ENCODE measurements at regions not wholly inside any gene's neighbourhood (a gene's known extent, or its start where the extent isn't known, plus 50 kb on each side); places are given as distances from the start of the nearest gene placed in this dataset.

GRCh38 chr22:49435596-49435995, 392.1 kb downstream of the BRD1 start:
- ChIA-PET CTCF (no interaction called here), POLR2A (no interaction called here)
- in situ Hi-C loops (cut with HindIII; ENCODE audit: low pct_unique_long_range_greater_than_20kb, low sequenced_read_pairs) (no loop called here), intact Hi-C loops (cut with micrococcal nuclease; ENCODE audit: unreplicated experiment) (no loop called here)
- TF ChIP-seq SIN3A (IDR thresholded peaks at IDR 0.05; ENCODE audit: borderline replicate concordance, insufficient read depth, low read depth, low read length) = no peak
- no peak for TF ChIP-seq TCF7L2 (IDR thresholded peaks at IDR 0.05; ENCODE audit: low read depth, low read length)
- no peak for TF ChIP-seq POLR2AphosphoS5 (IDR thresholded peaks at IDR 0.05; ENCODE audit: low read depth, low read length)
- no peak for TF ChIP-seq CTCF (IDR thresholded peaks at IDR 0.05)
- no peak for TF ChIP-seq REST (IDR thresholded peaks at IDR 0.05; ENCODE audit: insufficient read depth in 1 of 2, low read depth in 2 of 2, low read length in 1 of 2)
- no TSS peak for BruUV-seq (replicated peaks)
- Histone ChIP-seq H3K27me3 (ENCODE audit: control insufficient read depth, insufficient read depth, low read length) (peaks cover 4% of the 10 kb centered on the region; the same call in 1 of the 2 replicates), H3K36me3 (ENCODE audit: control insufficient read depth, insufficient read depth, low read length) (no peaks in the 10 kb centered on the region), H3K9me3 (ENCODE audit: control insufficient read depth, insufficient read depth, low read depth, low read length) (no peaks in the 10 kb centered on the region), H3K27ac (ENCODE audit: low read length) (no peak overlapping the region), H3K4me3 (ENCODE audit: low read depth in 2 of 2, low read length in 2 of 2) (no peak overlapping the region), H3K4me1 (ENCODE audit: control insufficient read depth, insufficient read depth, low read length) (no peaks in the 10 kb centered on the region)
- ATAC-seq (no peak), DNase-seq (ENCODE audit: low read depth, low spot score) (no peak)

- no peak overlapping the region for H3K27ac ChIP-seq (ENCODE audit: low read length)
- CTCF ChIA-PET = interaction anchor here (0.6 kb wide), 1 partner anchor 25 kb away, joined by 6 read pairs; no protein-coding TSS in a partner anchor
- POLR2A ChIA-PET = no interaction called here
- no TSS peak for BruUV-seq (replicated peaks)
- no peaks in the 10 kb centered on the region; the same call in 1 of the 2 replicates for H3K27me3 ChIP-seq (ENCODE audit: control insufficient read depth, insufficient read depth, low read length)
- no peak for DNase-seq (ENCODE audit: low read depth, low spot score)
- intact Hi-C loops (cut with micrococcal nuclease; ENCODE audit: unreplicated experiment) = no loop called here
- in situ Hi-C loops (cut with HindIII; ENCODE audit: low pct_unique_long_range_greater_than_20kb, low sequenced_read_pairs) = no loop called here
- no peaks in the 10 kb centered on the region for H3K9me3 ChIP-seq (ENCODE audit: control insufficient read depth, insufficient read depth, low read depth, low read length)
- H3K36me3 ChIP-seq (ENCODE audit: control insufficient read depth, insufficient read depth, low read length) = no peaks in the 10 kb centered on the region
- H3K4me3 ChIP-seq (ENCODE audit: low read depth in 2 of 2, low read length in 2 of 2) = no peak overlapping the region
- no peak for ATAC-seq
- H3K4me1 ChIP-seq (ENCODE audit: control insufficient read depth, insufficient read depth, low read length) = no peaks in the 10 kb centered on the region
- TF ChIP-seq SIN3A (IDR thresholded peaks at IDR 0.05; ENCODE audit: borderline replicate concordance, insufficient read depth, low read depth, low read length) = no peak
- no peak for TF ChIP-seq REST (IDR thresholded peaks at IDR 0.05; ENCODE audit: insufficient read depth in 1 of 2, low read depth in 2 of 2, low read length in 1 of 2)
- TF ChIP-seq TCF7L2 (IDR thresholded peaks at IDR 0.05; ENCODE audit: low read depth, low read length) = no peak
- no peak for TF ChIP-seq POLR2AphosphoS5 (IDR thresholded peaks at IDR 0.05; ENCODE audit: low read depth, low read length)
- no peak; the same call in 1 of the 2 replicates for TF ChIP-seq CTCF (IDR thresholded peaks at IDR 0.05)
These were observed 393.7 kb downstream of the BRD1 start for GRCh38 chr22:49433717-49434611.

Data from Panc1 (cell line).